HCEC 1CT (cell line): ENCODE measurements at regions not wholly inside any gene's neighbourhood (a gene's known extent, or its start where the extent isn't known, plus 50 kb on each side); places are given as distances from the start of the nearest gene placed in this dataset.

Source experiments
- DNase-seq: peaks from one replicate; pipeline ENCODE4 v3.0.0-alpha.2; 2017

- no peak for DNase-seq
Measured at GRCh38 chr13:44058067-44058466, 178.4 kb downstream of the LACC1 start.

GRCh38 chr13:44058624-44059215, 179.0 kb downstream of the LACC1 start:
- DNase-seq: no peak

DNA sequence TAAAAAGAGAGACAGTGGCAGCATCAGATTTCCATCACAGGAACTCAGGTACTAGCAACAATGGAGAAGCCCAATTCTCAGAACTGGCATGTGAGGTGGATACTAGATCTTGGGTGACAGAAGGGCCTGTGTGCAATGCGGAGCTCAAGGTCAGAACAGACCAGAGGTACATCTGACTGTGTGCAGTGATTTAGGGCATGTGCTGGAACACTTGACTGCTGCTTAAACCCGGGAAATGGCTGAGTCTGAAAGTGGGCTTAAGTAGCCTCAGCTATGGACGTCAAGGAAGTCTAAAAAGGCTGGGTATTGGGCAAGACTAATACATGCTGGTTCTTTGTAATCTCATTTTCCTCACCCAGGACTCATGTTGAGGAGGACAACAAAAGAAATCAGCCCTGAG, 182.2 kb downstream of the LACC1 start:
- DNase-seq: no peak

- no peak for DNase-seq
Measured at GRCh38 chr13:44063467-44063866, 183.8 kb downstream of the LACC1 start.

- DNase-seq: no peak
Measured at GRCh38 chr13:44063881-44064280, 184.2 kb downstream of the LACC1 start.

GRCh38 chr13:44064357-44064756, 184.7 kb downstream of the LACC1 start:
- no peak for DNase-seq

GRCh38 chr13:44068169-44068568, 188.5 kb downstream of the LACC1 start:
- no peak for DNase-seq

DNA sequence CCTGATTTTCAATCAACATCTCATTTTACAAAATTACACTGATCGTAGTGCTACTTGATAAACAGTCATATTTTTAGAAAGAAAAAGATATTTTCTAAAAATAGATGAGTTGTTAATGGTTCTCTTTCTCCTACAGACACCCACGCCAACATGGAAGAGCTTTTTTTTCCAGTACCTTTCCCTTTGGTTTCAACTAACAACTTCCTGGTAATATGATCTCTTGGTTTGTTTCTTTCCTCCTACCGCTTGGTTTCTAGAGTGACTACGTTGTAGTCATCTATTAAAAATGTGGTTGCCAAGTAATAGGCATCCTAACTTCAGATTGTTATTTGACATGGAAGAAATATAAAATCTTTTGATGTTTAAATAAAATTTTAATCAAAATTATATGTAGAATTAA, 189.0 kb downstream of the LACC1 start:
- peak; percentile 77 for DNase-seq

GRCh38 chr13:44072536-44072935, 192.8 kb downstream of the LACC1 start:
- DNase-seq: no peak

- DNase-seq: no peak
Measured at GRCh38 chr13:44074611-44075010, 194.9 kb downstream of the LACC1 start.

DNA sequence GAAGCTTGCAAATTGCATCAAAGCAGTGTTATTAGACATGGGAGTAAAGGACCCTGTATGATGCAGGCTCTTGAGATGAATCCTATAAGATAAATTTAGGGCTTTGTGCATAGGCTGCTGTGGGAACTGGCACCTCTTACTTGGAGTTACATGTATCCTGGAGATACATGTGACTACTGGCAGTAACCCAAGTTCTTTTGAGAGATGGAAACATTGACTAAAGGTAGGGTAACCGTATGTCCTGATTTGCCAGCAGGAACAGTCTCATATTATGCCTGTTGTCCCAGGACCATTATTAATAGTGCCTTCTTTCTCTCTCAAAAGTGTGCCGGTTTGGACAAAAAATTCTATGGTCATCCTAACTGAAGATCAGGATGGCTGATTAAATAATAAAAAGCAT, 195.4 kb downstream of the LACC1 start:
- DNase-seq: no peak

DNA sequence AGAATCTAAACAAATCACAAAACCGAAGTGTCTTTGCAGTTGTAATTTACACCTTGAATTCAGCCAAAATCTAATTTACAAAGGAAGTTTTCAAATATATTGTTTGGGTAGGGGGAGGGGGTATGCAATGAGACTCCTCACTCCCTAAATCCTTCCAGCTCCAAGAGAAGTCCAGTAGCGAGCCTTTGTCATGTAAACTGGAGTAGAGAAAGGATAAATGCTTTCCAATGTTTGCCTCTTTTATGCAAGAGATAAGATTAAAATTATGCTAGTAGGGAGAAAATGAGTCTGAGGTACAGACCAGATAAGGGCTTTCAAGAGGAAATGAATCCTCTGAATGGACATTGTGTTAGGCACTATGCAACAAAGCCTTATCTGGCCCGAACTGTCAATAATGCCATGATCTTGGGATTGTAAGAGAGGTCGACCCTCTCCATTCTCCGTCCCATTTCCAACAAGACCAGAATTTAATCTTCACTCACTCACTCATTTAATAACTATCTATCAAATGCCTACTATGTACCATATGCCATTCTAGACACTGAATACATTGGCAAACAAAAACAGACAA, 199.2 kb downstream of the LACC1 start:
- no peak for DNase-seq

DNA sequence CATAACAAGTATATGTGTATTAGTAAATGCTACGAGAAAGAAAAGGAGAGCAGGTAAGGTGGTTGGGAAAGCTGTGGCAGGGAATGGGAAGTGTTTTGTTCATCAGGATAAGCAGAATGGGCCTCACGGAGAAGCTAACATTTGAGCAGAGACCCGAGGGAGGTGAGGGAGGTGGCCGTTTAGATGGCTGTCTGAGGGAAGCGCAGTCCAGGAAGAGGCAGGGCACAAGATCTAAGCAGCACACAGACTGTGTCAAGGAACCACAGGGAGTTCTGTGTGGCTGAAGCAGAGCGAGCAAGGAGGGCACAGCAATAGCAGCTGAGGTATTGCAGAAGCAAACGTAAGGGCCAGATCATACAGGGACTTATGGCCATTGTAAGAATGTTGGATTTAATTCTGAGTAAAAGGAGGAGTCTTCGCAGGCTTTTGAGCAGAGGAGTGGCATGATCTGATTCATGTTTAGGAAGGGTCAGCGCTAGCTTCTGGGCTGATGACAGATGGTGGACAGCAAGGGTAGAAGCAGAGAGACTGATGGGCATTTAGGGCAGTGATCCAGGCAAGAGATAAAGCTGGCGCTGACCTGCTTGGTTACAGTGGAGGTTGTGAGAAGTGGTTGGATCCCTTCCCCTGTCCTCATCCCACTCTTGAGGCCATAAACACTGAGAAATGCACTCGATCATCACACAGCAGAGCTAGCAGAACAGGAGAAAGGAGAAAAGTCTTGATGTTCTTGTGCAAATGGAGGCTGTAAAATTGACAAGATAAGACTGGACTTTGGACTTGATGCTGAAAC, 199.9 kb downstream of the LACC1 start:
- no peak for DNase-seq

- no peak for DNase-seq
Measured at GRCh38 chr13:44084146-44084545, 204.4 kb downstream of the LACC1 start.

DNA sequence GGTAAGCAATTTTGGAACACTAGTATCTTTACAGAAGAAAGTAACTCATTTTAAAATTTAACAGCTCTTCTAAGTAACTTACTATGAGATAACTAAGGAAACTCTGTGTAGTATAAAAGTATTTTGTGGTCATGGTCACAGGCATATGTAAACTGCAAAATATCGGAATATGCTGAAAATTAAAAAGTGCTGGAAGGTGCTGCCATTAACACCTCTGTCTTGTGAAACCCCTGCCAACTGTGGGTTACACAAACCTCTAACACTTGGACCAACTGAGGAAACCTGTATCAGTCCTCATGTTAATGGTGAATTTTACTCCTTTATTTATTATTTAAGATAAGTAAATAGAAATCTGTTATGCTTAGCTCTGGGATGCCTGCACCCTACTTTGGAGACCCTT, 206.7 kb downstream of the LACC1 start:
- no peak for DNase-seq

GRCh38 chr13:44088411-44088810, 208.7 kb downstream of the LACC1 start:
- no peak for DNase-seq

DNA sequence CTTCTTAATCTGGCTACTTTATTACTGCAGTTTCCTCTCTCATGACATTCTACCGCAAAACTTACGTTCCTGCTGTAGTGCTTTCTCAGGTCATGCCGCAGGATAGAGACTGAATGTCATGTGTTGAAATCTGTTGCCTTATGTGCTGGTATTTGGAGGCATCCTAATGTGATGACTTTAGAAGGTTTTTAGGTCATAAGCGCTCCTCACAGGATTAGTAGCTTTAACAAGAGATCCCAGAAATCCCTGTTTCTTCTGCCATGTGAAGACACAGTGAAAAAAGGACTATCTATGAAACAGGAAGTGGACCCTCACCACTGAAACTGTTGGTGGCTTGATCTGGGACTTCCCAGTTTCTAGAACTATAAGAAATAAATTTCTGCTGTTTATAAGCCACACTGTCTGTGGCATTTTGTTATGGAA, 209.3 kb downstream of the LACC1 start:
- DNase-seq: no peak

GRCh38 chr13:44089452-44089851, 209.7 kb downstream of the LACC1 start:
- no peak for DNase-seq

DNA sequence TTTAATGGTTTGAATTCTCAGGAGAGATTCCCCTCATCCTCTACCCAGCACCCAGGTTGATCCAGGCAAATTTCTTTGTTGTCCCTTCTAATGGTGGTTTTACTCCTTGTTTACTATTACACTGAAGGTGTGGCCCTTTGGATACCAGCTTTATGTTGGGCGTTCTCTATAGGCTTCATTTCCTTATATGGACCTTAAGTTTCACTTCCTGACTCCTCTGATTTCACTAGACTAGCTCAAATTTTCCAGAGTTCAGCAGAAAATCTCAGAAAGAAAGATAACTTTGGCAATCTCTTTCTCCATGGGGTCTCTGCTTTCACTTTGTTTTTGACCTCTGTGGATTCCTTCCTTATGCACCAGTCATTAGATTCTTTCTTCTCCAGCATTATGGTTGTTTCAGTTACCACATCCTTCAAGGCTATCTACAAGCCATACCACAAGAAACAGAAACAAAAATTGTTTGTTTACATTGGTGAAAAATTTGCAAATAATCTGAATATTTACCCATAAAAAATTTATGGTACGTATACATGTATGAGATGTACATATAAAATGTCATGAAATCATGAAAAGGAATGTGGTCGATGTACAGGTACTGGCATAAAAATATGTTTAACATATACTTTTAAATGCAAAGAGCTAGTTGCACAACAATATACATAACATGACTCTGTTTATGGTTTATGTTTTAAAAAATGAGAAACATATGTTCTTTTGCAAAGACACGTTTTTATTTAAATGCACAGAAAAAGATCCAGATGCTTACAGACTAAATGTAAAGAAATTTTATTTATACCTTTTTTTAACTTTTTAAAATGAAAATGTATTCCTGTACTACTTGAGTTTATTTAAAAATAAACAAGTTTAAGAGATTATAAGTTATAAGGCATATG, 212.6 kb downstream of the LACC1 start:
- DNase-seq: no peak

DNA sequence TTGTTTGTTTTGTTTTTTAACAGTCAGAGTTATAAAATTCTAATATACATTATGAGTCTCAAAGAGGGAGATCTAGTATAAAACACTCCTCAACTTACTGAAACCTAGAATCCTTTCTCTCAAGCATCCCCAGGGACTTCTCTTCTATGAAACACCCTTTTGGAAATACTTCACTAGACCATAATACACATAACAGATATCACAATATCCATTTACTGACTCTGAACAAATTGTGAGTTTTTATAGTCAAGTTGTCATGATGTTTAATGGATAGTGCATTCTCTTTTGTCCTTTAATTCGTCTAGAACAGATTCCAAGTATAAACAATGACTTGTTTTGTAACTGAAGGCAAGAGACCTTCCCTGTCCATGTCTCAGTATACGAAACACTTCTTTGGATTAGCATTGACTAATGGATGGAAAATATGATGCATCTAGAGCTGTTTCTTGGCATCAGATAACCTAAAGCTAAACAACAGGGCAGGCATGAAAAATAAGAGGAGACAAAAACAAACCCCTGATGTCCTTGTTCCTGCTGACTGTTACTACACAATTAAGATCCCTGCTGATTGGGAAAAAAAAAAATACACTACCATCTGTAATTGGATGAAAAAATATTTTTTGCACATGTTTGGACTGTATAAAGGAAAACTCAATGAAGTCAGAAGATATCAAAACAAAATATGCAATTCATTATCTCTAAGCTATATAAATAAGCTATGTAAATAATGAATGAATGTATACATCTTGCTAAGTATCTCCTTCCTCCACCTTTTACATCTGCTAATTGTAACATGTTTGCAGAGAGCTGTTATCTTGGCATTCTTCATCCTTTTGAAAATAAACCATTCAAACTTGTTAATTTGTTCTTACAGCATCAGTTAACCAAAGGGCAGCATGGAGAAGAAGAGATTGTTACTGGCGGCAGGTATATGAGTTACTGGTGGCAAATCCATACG, 214.2 kb downstream of the LACC1 start:
- no peak for DNase-seq

DNA sequence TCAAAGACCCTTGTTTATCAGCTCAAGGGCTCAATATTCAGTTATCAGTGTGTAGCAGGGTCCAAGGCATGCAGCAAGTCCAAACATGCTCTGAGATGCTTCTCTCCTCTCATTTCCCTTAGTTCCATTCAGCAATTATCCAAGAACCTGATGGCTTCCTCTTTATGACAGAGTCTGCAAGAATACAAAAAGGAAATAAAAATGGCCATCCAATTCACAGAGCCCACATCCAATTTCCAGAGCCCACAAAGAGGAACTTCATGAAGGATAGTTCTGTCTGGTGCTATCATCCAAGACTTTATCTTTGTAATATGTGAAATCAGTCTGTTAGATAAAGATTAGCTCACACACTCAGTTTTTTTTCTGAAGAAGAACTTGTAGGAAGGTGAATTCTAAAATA, 217.2 kb downstream of the LACC1 start:
- DNase-seq: no peak

- no peak for DNase-seq
Measured at GRCh38 chr13:44098559-44098958, 218.9 kb downstream of the LACC1 start.
